HG02970 (cell line): ENCODE measurements at regions not wholly inside any gene's neighbourhood (a gene's known extent, or its start where the extent isn't known, plus 50 kb on each side); places are given as distances from the start of the nearest gene placed in this dataset.
"Not testable (repeated sequence)": the region's sequence is repeated elsewhere in the genome, so short reads cannot be mapped to it uniquely, and the experiment has no call there.

Experiments
- ATAC-seq: cut with Tn5 transposase; IDR thresholded peaks from one replicate; pipeline ENCODE4 v1.9.1; 2021; ENCODE audit warnings: mild to moderate bottlenecking, moderate library complexity, moderate number of reproducible peaks; ENCODE audit not compliant: unreplicated experiment, low FRiP score

DNA sequence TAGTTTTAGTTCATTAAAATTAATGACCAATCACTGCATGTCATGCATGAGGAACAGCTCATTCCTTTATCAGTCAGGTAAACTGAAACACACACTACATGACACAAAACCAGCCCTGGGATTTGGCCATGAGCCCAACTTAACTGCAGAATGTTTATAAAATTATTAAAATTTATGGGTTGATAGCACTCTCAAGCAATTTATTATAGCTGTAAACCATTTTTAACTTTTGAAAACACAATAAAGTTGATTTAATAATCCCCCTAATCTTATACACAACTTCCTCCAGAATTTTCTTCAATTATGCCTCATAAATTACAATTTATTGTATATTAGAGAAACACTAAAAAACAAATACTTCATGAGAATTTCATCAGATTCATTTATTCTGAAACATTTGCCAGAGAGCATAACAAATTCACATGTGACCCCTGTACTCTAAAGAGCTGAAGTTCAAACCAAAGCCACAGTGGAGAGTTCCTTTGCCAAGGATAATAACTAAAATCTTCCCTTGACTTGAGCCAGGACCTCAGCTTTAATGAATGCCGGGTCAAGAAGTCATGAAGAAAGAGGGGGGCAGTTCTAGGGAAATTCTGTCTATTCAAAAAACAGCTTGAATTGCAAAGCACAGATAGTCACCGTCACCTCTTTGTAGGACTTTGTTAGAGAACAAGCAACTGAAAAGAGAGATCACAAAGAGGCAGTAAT lies 763.7 kb upstream of the GRAMD2B start:
- no peak for ATAC-seq

DNA sequence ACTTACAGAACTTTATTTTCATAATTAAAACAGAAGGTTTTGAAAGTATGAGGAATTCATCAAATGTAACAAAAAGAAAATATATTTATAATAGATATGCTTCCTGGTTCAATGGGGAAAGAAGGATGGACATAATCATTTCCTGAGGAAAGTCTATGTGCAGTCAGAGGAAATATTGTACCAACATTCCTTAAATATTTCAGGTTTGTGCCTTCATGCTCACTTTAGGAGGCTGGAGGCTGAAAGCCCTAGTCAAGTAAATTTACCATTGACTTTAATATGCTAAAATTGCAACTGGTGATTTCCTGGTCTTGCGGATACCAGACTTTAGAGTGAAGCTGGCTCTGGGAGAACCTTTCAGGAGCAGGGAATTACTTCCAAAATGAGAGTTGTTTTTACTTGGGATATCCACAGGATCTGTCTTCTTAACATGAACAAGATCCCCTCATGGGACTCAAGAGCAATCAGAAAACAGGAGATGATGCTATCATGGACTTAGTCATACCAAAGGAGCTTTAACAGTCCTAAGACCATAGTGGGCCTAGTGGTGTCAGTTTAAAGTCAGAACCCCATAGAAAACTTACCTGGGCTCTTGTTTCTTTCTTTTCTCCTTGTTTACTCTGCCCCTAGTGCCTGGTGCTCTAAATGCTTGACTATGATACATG lies 762.8 kb upstream of the GRAMD2B start:
- no peak for ATAC-seq

DNA sequence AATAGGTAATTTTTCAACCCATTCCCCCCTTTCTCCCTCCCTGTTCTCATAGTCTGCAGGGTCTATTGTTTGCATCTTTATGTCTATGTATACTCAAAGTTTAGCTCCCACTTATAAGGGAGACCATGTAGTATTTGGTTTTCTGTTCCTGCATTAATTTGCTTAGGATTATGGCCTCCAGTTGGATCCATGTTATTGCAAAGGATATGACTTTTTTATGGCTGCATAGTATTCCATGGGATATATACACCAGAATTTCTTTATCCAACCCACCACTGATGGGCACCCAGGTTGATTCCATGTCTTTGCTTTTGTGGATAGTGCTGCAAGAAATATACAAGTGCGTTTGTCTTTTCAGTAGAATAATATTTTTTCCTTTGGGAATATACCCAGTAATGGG lies 761.6 kb upstream of the GRAMD2B start:
- no peak for ATAC-seq

DNA sequence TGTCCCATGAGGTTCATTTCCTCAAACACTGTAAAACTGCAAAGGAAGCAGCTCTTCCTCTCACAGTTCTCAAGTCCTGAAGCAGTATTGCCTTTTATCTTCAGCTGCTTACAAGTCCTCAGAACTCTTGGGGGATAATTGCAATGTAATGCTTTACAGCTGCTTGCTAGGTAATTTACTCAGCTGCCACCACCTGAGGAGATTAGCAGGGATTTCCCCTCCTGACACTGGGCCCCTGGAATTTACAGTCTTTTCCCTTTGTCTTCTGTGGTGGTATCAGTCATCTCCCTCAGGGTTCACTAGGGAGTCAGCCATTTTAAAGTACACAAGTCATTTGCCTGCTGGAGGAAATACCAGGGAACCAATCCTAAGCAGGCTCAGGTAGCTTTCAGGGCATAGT lies 754.3 kb upstream of the GRAMD2B start:
- no peak for ATAC-seq

DNA sequence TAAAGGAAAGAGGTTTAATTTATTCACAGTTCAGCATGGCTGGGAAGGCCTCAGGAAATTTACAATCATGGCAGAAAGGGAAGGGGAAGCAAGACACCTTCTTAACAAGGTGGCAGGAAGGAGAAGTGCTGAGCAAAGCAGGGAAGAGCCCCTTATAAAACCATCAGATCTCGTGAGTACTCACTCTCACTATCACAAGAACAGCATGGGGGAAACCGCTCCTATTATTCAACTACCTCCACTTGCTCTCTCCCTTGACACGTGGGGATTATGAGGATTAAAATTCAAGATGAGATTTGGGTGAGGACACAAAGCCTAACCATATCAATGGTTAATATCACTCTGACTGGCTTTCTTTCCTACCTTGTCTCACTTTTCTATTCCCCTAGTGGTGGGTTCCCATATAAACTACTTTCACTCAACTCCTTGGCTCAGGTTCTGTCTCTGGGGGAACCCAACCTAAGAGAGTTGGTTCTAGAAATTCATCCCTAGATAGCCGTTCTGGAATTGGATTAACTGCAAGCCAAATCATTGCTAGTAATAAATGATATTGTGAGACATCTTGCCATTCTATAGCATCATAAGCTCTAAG lies 749.8 kb upstream of the GRAMD2B start:
- no peak for ATAC-seq

DNA sequence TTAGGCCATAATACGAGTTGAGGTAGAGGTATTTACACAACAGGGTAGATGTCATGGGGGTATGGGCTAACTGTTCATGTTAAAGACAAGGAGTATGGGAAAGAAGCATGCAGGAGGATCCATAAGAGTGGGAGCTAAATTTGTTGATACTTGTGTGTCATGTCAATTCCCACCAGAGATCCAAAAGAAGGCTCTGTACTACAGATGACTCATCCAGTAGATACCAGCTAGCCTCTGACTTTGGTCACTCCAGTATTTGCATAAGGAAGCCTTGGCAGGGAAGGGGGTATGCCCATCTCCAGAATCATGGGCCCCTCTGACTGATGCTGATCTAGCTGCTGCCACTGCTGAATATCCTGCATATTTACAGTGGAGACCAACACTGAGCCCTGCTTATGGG lies 743.7 kb upstream of the GRAMD2B start:
- ATAC-seq, result no peak

DNA sequence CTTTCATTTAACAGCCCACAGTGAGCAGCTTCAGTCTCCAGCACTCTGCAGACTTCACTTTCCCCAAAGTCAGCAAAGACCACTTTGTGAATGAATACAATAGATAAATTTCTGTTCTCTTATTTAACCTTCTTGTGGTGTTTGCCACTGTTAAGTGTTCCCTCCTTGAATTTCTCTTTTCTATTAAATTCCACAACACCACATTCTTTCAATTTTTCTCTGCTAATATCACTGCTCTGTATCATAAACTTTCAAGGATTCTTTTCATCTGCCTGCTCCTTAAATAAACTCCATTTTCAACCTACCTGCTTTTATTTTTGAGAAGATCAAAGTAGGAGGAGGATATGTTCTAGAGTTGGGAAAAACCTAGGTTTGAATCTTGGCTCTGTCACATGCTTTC lies 739.5 kb upstream of the GRAMD2B start:
- ATAC-seq, result no peak

DNA sequence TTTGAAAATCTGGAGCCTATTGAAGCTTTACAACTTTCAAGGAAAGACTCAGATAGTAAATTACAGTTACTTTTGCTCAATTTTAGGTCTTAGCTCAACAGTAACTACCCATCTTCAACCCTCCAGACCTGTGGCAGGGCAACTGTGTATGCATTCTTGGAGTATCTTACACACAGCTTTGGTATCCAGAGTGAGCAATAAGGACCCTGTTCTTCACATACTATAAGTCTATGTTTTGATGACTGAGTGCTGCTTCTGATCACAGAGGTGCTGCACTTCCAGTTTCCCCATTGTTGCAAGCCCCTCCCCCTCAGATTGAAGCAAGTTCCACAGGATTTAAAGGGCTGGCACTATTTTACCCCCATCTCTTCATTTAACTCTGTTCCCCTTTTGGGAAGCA lies 737.4 kb upstream of the GRAMD2B start:
- ATAC-seq, result no peak

DNA sequence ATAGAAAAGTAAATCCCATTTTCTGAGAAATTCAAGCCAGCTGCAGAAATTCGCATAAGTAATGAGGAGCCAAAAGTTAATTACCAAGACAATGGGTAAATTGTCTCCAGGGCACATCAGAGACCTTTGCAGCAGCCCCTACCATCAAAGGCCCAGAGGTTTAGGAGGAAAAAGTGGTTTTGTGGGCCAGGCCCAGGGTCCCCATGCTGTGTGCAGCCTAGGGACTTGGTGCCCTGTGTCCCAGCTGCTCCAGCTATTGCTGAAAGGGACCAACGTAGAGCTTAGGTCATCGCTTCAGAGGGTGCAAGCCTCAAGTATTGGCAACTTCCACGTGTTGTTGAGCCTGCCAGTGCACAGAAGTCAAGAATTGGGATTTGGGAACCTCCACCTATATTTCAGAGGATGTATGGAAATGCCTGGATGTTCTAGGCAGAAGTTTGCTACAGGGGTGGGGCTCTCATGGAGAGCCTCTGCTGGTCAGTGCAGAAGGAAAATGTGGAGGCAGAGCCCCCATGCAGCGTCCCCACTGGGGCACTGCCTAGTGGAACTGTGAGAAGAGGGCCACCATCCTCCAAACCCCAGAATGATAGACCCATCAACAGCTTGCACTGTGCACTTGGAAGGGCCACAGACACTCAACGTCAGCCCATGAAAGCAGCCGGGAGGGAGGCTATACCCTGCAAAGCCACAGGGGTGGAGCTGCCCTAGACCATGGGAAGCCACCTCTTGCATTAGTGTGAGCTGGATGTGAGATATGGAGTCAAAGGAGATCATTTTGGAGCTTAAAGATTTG lies 731.3 kb upstream of the GRAMD2B start:
- ATAC-seq, result not testable (repeated sequence)

DNA sequence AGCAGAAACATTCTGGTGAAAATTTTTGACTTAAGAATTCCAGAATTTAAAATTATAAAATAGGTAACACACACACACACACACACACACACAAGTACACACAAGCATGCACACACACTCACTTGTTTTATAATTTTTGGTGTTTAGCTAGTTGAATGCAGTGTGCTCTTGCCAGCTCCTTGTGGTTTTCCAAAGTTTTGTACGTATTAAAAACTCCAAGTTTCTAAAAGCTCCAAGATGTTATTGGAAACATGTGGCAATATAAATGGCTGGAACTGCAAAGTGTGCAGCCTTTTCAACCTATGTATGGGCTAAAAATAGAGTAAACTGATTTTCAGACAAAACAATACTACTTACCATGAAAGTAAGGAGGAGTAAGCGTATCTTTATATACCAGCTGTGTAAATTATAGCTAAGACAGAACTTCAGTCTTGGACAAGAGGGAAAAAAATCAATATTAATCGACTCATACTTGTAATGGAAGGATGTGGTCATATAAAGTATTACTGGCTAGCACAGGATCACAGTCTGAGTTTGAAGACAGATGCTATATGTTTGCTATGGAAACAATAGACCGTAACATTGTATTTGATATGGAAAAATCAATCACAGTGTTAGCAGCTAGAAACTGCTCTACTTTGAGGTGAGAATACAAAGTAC lies 727.1 kb upstream of the GRAMD2B start:
- ATAC-seq, result no peak

DNA sequence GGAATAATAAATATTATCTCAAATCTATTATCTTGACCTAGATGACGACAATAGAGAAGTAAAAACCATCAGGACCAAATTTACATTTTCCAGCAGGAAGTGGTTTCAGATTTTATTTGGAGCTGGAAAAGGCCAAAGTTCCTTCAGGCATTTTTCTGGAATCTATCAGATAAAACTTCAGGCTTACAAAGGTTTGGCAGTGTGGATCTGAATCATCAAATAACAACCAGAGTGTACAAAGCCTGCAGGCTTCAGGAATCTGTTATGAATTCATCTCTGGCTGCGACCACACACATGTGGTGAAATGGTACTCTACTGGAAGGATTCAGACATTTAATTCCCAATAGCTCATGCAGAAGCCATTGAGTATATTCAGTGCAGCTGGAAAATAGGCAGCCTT lies 726.4 kb upstream of the GRAMD2B start:
- no peak for ATAC-seq

DNA sequence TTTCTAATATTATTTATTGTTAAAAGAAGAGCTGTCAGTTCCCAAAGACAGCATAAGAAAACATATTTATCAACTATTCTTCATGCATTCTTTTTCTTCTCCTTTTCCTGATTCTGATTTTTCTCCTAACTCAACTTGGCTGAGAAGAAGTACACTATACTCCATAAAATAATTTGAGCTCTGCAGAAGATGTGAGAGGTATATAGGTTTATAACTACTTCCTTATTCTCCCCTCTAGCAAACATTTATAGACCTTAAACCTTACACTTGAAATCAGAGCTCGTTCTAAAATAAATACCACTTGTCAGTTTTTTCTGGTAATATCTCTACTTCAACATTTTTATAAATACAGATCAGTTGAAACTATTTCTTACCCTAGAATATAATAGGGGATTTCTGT lies 724.8 kb upstream of the GRAMD2B start:
- no peak for ATAC-seq

DNA sequence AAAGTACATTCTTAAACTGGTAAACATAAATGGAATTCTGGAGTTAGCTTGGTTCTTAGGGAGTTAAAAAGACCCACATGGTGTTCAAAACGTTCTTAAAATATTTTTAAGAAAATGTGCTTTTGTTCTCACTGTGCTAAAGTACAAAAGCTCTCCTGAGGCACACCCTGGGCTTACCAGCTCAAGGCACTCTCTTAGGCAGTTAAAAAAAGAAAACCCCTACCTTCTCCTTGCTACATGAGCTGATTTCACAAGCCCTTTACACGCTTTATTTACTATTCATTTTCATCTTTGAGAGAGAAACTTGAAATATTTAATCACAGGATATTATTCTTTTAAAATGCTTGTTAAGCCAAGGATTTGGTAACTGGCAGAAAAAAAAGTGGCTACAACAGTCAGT lies 723.3 kb upstream of the GRAMD2B start:
- no peak for ATAC-seq

DNA sequence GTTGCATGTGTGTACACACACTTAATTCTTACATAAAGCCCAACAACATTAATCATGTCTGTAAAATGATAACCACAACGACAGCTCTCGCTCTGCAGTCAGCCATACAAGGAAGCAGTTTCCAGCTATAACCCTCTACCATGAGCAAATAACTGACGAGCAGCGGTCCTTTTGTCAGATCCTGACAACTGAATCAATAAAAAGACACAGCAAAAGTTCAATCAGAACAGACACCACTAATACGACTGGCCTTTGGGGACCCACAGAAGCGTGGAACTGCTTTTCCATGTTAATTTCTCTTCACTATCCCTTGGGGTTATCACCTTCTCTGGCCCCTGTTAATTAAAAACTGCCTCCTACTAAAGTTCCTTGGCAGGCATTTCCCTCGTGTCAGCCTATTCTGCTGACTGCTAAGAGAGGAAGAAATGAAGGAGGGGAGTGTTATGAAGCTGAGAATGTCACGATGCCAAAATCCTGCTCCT lies 722.8 kb upstream of the GRAMD2B start:
- no peak for ATAC-seq

DNA sequence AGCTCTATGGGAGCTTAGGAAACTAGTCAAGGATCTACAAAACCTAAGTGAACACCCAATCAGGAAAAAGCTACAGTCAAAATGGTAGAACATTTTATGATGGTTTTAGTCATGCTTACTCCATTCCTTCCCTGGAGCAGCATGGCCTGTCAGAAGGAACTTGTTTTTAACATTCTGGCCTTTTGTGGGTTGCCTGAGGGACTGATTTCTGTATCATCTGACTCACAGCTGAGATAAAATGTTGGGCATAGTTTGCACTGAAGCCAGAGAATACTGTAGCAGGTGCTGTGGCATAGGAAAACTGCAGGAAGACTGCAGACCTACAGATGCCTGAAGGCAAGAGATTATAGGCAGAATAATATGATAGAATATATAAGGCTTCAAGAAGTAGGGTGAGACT lies 719.6 kb upstream of the GRAMD2B start:
- ATAC-seq, result no peak

DNA sequence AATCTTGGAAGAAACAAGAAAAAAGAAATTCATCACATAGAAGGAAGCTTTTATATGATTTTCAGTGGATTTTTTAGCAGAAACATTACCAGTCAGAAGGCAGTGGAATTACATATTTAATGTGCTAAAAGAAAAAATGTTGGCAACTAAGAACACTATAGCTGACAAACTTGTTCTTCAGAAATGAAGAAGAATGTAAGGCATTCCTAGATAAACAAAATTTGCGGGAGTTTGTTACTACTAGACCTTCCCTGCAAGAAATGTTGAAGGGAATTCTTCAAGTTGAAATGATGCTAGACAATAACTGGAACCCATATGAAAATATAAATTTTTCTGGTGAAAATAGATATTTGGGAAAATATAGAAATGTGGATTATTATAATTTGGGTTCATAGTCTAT lies 718.3 kb upstream of the GRAMD2B start:
- no peak for ATAC-seq

DNA sequence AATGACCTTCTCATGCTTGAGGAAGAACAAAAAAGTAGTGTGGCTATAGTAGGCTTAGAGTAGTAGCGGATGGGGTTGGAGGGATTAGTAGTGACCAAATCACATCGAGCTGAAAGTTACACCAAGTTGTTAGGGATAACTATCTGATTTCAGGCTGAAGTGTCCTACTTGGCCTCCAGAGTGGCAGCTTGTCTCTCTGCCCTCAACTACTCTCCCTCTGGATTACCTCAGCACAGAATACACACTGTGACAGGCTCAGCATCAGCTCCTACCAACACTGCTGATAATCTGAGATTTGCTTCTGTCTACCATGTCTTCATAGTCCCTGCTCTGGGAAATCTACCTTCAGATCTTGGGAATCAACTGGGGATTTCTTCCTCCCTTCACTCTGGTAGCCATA lies 714.6 kb upstream of the GRAMD2B start:
- ATAC-seq, result no peak

DNA sequence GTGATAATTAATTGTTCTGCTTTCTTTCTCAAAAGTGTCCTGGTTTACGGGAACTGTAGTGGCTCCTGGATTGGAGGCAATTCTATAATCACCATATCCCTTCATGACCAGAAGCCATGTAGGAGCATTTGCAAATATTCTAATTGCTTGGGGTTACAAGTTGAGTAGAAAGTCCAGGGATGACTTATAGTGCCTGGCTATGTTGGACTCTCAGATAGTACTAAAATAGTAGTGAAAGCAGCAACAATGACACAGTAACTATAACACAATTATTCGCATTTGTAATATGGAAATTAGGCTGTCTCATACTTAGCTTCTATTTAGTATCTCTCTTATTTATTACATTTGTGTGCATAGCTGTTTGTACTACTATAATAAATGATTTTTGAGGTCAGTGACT lies 712.5 kb upstream of the GRAMD2B start:
- ATAC-seq, result no peak

DNA sequence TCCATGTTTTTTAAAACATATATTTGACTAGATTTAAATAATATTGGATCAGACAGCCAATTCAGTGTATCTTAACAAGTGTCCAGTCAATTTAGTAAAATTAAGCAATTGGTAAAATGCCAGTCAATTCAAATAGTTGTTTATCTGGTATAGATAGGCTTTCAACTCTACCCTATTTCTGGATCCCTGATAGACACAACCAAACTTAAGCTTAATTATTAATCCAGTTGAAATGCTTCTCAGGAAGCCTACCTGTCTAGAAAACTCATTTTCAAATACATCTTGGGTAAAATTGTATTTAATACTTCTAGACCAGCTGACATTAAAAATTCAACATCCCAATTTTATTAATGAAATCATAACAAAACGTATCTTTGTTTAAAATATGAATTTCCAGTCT lies 710.8 kb upstream of the GRAMD2B start:
- ATAC-seq, result no peak

DNA sequence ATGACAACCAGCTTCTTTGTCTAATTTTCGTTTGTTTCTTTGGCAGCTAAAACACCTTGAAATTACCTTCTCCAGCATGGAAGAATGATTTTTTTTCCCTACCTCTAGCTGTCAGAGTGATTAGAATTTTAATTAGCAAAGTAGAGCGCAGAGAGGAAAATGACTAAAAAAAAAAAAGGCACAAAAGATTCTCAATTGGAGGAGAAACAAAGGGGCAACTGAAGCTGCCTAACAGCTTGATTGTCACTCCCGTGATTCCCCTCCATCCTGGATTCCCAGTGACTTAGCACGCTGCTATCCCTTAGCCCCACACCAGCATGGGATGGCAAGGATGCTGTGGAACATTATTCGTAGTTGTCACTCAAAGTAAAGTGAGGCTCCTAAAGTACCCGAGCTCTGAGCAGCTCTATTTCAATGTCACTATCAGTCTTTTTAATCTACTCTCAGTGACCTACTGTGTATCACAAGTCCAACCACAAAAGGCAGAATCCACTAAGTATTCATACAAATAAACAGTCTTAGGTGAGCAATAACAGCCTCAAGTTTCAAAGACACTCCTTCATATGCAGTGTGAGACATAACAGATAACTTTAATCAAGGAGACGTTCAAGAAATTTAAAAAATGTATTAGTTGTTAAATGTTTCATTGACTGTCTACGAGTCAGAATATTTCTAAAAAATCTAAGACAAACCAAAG lies 710.0 kb upstream of the GRAMD2B start:
- no peak for ATAC-seq
